ENCODE measurements at regions not wholly inside any gene's neighbourhood (a gene's known extent, or its start where the extent isn't known, plus 50 kb on each side); places are given as distances from the start of the nearest gene placed in this dataset.

DNA sequence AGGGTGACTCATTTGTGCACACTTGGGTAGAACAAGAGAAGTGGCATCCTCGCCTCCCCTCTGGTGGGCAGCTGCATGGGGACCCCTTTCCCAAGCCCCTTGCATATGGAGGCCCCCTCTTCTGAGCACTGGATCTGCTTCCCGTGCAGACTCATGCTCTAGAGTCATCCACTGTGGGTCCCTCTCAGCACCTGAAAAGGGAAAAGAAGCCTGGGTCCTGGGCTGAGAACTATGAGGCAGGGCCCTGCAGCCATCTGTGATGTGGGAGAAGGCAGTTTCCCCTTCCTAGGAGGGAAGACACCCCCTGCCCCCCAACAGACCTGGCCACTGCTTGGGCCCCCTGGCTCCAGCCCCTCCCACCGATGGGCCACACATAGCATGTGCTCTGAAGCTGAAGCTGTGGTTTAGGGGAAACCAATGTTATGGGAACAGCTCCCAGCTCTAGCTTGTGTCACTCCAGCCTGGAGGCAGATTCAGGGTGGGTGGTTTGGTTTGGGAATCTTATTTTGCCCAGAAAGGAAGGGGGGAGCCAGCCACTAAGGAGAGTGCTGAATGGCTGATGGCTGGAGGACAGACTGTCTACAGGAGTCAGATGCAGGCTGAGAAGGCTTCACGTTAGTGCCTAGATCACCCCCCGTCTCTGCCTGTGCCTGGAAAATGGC lies 172.8 kb downstream of the GLI2 start:
- TF ChIP-seq POLR2AphosphoS5 (IDR thresholded peaks at IDR 0.05; ENCODE audit: low read depth, low read length), result no peak
- TF ChIP-seq TAF1 (IDR thresholded peaks at IDR 0.05; ENCODE audit: borderline replicate concordance, insufficient read depth, low read length), result no peak
- no peak for TF ChIP-seq REST (IDR thresholded peaks at IDR 0.05; ENCODE audit: insufficient read depth in 1 of 2, low read depth in 2 of 2, low read length in 2 of 2)
- no peak for TF ChIP-seq SIN3A (IDR thresholded peaks at IDR 0.05; ENCODE audit: borderline replicate concordance, insufficient read depth, low read length)
- TF ChIP-seq FOXP2 (optimal IDR thresholded peaks at IDR 0.05; ENCODE audit: borderline replicate concordance, extremely low read depth, extremely low read length, insufficient read depth), result no peak

- TF ChIP-seq REST (IDR thresholded peaks at IDR 0.05; ENCODE audit: insufficient read depth in 1 of 2, low read depth in 2 of 2, low read length in 2 of 2), result no peak
- no peak for TF ChIP-seq SIN3A (IDR thresholded peaks at IDR 0.05; ENCODE audit: borderline replicate concordance, insufficient read depth, low read length)
Observed at GRCh38 chr2:120909102-120909501, 173.4 kb downstream of the GLI2 start.

DNA sequence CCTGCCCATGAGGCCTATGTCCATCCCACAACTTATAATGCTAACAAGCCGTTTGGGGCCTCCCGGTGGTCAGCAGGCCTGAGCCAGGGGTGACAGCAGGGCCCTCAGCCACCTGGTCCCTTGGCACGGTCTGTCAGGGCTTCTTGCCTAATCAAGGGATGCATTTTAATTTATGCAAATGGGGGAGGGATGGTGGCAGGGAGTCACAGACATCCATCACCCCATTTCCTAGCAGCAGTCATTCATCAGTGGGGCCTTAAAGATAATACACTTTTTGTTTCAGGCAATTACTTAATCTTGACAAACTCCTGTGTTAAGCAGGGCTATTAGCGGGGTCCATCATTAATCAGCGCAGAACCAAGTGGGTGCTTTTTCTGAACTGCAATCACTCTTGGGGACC lies 174.5 kb downstream of the GLI2 start:
- TF ChIP-seq TAF1 (IDR thresholded peaks at IDR 0.05; ENCODE audit: borderline replicate concordance, insufficient read depth, low read length) (no peak), FOXP2 (optimal IDR thresholded peaks at IDR 0.05; ENCODE audit: borderline replicate concordance, extremely low read depth, extremely low read length, insufficient read depth) (no peak), POLR2AphosphoS5 (IDR thresholded peaks at IDR 0.05; ENCODE audit: low read depth, low read length) (no peak), SIN3A (IDR thresholded peaks at IDR 0.05; ENCODE audit: borderline replicate concordance, insufficient read depth, low read length) (no peak), REST (IDR thresholded peaks at IDR 0.05; ENCODE audit: insufficient read depth in 1 of 2, low read depth in 2 of 2, low read length in 2 of 2) (no peak)

DNA sequence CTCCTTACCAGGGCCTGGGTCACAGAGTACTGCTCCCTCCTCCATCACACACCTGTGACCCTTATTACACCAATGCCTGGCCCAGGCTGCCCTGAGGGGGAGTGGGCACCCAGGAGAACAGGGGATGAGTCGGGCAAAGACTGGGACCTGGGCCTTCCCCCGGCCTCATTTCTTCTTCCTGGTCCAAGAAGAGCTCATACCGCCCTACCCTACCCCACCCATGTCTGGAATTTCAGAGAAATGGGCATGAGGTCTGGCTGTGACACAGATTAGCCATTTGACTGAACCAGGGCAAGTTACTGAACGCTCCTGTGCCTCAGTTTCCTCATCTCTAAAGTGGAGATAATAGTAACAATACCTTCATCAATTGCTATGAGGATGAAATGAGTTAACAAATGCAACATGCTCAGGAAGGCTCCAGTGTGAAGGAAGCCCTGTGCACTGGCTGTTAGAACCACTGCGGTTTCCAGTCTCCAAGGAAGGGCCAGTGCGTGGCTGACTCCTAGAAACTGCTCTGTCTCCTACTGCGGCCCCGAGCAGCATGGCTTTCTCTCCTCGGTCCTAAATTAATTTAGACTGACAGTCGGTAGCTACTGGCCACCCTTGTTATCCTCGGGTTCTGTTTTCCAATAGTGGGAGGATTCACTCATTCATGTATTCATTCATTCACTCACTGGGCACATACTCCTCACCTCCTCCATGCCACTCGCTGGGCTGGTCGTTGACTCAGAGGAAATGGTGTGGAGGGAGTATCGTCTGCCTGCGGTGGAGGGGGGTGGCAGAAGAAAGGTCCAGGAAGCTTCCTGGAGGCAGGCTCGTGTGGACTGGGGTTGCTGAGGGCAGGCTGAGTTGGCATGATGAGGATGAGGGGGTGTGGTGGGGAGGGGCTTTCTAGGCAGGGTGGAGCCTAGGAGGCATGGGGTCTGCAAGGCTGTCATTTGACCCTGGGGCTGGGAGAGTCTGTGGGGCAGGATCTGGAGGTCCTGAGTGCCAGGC lies 175.6 kb downstream of the GLI2 start:
- no peak for TF ChIP-seq SIN3A (IDR thresholded peaks at IDR 0.05; ENCODE audit: borderline replicate concordance, insufficient read depth, low read length)
- no peak for TF ChIP-seq FOXP2 (optimal IDR thresholded peaks at IDR 0.05; ENCODE audit: borderline replicate concordance, extremely low read depth, extremely low read length, insufficient read depth)
- no peak for TF ChIP-seq REST (IDR thresholded peaks at IDR 0.05; ENCODE audit: insufficient read depth in 1 of 2, low read depth in 2 of 2, low read length in 2 of 2)
- TF ChIP-seq TAF1 (IDR thresholded peaks at IDR 0.05; ENCODE audit: borderline replicate concordance, insufficient read depth, low read length), result no peak
- no peak for TF ChIP-seq POLR2AphosphoS5 (IDR thresholded peaks at IDR 0.05; ENCODE audit: low read depth, low read length)
